MM.1S (cell line): ENCODE measurements at regions not wholly inside any gene's neighbourhood (a gene's known extent, or its start where the extent isn't known, plus 50 kb on each side); places are given as distances from the start of the nearest gene placed in this dataset.
"Not testable (repeated sequence)": the region's sequence is repeated elsewhere in the genome, so short reads cannot be mapped to it uniquely, and the experiment has no call there.

Experiments
- DNase-seq: peaks from one replicate; pipeline ENCODE4 v3.0.0-alpha.2; 2015
- H2AFZ ChIP-seq: fragments of 300-600 bp; sonication (generic); 2 replicates; pipeline ENCODE4 v1.6.0; 2016; ENCODE audit warnings: antibody characterized with exemption, low read length
- H3F3A ChIP-seq: fragments of 300-600 bp; sonication (generic); 2 replicates; pipeline ENCODE4 v1.6.1; 2016; ENCODE audit warnings: mild to moderate bottlenecking, antibody characterized with exemption, low read length, moderate library complexity, mixed read lengths; ENCODE audit not compliant: insufficient read depth
- H3K27ac ChIP-seq: fragments of 300-600 bp; sonication (generic); 2 replicates; pipeline ENCODE4 v1.5.1; 2016; ENCODE audit warnings: mild to moderate bottlenecking, low read length
- H3K27me3 ChIP-seq: fragments of 300-600 bp; sonication (generic); replicated peaks from 2 replicates; pipeline ENCODE4 v1.6.0; 2016; ENCODE audit warnings: low read length; ENCODE audit not compliant: insufficient read depth
- H3K36me3 ChIP-seq: fragments of 300-600 bp; sonication (generic); replicated peaks from 2 replicates; pipeline ENCODE4 v1.6.1; 2016; ENCODE audit warnings: mild to moderate bottlenecking, low read length, mixed read lengths; ENCODE audit not compliant: insufficient read depth
- H3K4me1 ChIP-seq: fragments of 300-600 bp; sonication (generic); 2 replicates; pipeline ENCODE4 v1.6.1; 2016; ENCODE audit warnings: low read length, mixed read lengths
- H3K4me2 ChIP-seq: fragments of 300-600 bp; sonication (generic); 2 replicates; pipeline ENCODE4 v1.6.0; 2016; ENCODE audit warnings: low read depth, low read length
- H3K4me3 ChIP-seq: fragments of 300-600 bp; sonication (generic); 2 replicates; pipeline ENCODE4 v1.5.1; 2016; ENCODE audit warnings: low read length, mixed read lengths
- H3K79me2 ChIP-seq: fragments of 300-600 bp; sonication (generic); 2 replicates; pipeline ENCODE4 v1.6.1; 2016; ENCODE audit warnings: mixed run types, low read length, mixed read lengths
- H3K9ac ChIP-seq: fragments of 300-600 bp; sonication (generic); 2 replicates; pipeline ENCODE4 v1.6.1; 2016; ENCODE audit warnings: low read length, mixed read lengths
- H3K9me2 ChIP-seq: fragments of 300-600 bp; sonication (generic); replicated peaks from 2 replicates; pipeline ENCODE4 v1.6.1; 2016; ENCODE audit warnings: mild to moderate bottlenecking, low read length, mixed read lengths; ENCODE audit not compliant: insufficient read depth
- H3K9me3 ChIP-seq: fragments of 300-600 bp; sonication (generic); replicated peaks from 2 replicates; pipeline ENCODE4 v1.6.1; 2016; ENCODE audit warnings: mild to moderate bottlenecking, low read length, mixed read lengths; ENCODE audit not compliant: insufficient read depth
- H4K20me1 ChIP-seq: fragments of 300-600 bp; sonication (generic); 2 replicates; pipeline ENCODE4 v1.6.1; 2016; ENCODE audit warnings: mild to moderate bottlenecking, low read length, moderate library complexity, mixed read lengths; ENCODE audit not compliant: insufficient read depth
- EZH2 ChIP-seq: fragments of 300-600 bp; sonication (generic); optimal IDR thresholded peaks from 2 replicates; pipeline ENCODE3; 2017; ENCODE audit warnings: low read depth, mild to moderate bottlenecking, antibody characterized with exemption, low read length, mixed read lengths
- EZH2phosphoT487 ChIP-seq: fragments of 300-600 bp; sonication (generic); IDR thresholded peaks from 2 replicates; pipeline ENCODE4 v1.6.1; 2018; ENCODE audit warnings: antibody characterized with exemption, low read length
- TF ChIP-seq, protein P1 (sequence below): fragments of 300-600 bp; sonication (generic); IDR thresholded peaks from 2 replicates; pipeline ENCODE4 v1.5.1; 2016; ENCODE audit warnings: antibody characterized with exemption, low read length, mixed read lengths

DNA sequence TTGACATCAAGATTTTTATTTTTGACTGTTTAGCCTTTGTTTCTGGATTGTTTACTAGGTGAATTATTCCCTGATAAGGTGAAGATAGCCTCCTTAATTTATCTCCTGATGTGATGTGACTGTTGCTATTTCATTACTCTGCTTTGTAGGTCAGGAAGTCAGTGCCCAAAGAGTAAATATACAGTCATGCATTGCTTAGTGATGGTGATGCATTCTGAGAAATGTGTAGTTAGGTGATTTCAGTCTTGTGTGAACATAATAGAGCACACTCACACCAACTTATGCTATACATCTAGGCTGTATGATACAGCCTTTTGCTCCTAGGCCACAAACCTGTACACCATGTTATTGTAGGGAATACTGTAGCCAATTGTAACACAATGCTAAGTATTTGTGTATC is 102.4 kb upstream of the THUMPD2 start:
- Histone ChIP-seq H3K9ac (no peak overlapping the region), H3K36me3 (no peaks in the 10 kb centered on the region), H3K9me3 (no peaks in the 10 kb centered on the region), H3K27ac (no peak overlapping the region), H3K4me2 (no peak overlapping the region), H2AFZ (no peak overlapping the region), H4K20me1 (no peaks in the 10 kb centered on the region), H3K9me2 (no peaks in the 10 kb centered on the region), H3K79me2 (no peaks in the 10 kb centered on the region), H3K4me1 (no peaks in the 10 kb centered on the region), H3K27me3 (no peaks in the 10 kb centered on the region), H3F3A (no peaks in the 10 kb centered on the region), H3K4me3 (no peak overlapping the region)
- DNase-seq, result no peak
- TF ChIP-seq EZH2, result no peak
- no peak for TF ChIP-seq EZH2phosphoT487
- TF ChIP-seq, protein P1, sequence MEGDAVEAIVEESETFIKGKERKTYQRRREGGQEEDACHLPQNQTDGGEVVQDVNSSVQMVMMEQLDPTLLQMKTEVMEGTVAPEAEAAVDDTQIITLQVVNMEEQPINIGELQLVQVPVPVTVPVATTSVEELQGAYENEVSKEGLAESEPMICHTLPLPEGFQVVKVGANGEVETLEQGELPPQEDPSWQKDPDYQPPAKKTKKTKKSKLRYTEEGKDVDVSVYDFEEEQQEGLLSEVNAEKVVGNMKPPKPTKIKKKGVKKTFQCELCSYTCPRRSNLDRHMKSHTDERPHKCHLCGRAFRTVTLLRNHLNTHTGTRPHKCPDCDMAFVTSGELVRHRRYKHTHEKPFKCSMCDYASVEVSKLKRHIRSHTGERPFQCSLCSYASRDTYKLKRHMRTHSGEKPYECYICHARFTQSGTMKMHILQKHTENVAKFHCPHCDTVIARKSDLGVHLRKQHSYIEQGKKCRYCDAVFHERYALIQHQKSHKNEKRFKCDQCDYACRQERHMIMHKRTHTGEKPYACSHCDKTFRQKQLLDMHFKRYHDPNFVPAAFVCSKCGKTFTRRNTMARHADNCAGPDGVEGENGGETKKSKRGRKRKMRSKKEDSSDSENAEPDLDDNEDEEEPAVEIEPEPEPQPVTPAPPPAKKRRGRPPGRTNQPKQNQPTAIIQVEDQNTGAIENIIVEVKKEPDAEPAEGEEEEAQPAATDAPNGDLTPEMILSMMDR, result no peak

DNA sequence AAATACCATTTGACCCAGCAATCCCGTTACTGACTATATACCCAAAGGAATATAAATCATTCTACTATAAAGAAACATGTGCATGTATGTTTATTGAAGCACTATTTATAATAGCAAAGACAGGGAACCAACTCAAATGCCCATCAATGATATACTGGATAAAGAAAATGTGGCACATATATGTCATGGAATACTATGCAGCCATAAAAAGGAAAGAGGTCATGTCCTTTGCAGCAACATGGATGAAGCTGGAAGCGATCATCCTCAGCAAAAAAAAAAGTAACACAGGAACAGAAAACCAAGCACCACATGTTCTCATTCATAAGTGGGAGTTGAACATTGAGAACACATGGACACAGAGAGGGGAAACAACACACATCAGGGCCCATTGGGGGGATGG is 99.9 kb upstream of the THUMPD2 start:
- H3K9ac ChIP-seq, H3K27me3 ChIP-seq, H3K27ac ChIP-seq, DNase-seq, H3K4me2 ChIP-seq, H3K9me3 ChIP-seq, H3K4me3 ChIP-seq, H3K9me2 ChIP-seq, H4K20me1 ChIP-seq, H2AFZ ChIP-seq, H3F3A ChIP-seq, H3K4me1 ChIP-seq, H3K79me2 ChIP-seq, H3K36me3 ChIP-seq: not testable (repeated sequence)

DNA sequence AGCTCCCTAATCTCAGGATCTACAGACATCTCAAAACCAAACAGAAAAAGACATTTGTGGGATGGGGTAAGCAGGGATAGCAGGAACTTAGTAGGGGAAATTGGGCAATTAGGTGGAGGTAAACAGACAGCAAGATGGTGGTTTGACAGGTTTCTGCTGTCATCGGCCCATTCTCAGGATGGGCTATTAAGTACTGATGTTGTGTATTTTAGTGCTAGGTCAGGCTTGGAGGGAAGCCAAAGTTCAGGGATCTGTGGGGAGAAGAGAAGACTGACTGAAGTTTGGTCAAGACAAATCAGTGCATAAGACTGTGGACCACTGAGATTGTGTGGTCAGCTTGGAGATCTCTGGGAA is 96.8 kb upstream of the THUMPD2 start:
- H3K27me3 ChIP-seq, result no peaks in the 10 kb centered on the region
- no peaks in the 10 kb centered on the region for H3K36me3 ChIP-seq
- H4K20me1 ChIP-seq, result no peaks in the 10 kb centered on the region
- H3K79me2 ChIP-seq, result no peaks in the 10 kb centered on the region
- H3K9ac ChIP-seq, result no peak overlapping the region
- H2AFZ ChIP-seq, result no peak overlapping the region
- no peak overlapping the region for H3K4me3 ChIP-seq
- no peak overlapping the region for H3K4me2 ChIP-seq
- H3K9me2 ChIP-seq, result no peaks in the 10 kb centered on the region
- H3K9me3 ChIP-seq, result no peaks in the 10 kb centered on the region
- TF ChIP-seq, protein P1, result no peak
- TF ChIP-seq EZH2phosphoT487 (no peak), EZH2 (no peak)
- H3K27ac ChIP-seq, result no peak overlapping the region
- H3K4me1 ChIP-seq, result no peaks in the 10 kb centered on the region
- no peak for DNase-seq
- H3F3A ChIP-seq, result no peaks in the 10 kb centered on the region

GRCh38 chr2:39875182-39875913 is 96.3 kb upstream of the THUMPD2 start:
- no peaks in the 10 kb centered on the region for H3K79me2 ChIP-seq
- no peak for DNase-seq
- no peaks in the 10 kb centered on the region for H3K36me3 ChIP-seq
- H3K4me2 ChIP-seq, result no peak overlapping the region
- no peaks in the 10 kb centered on the region for H3K27me3 ChIP-seq
- H4K20me1 ChIP-seq, result no peaks in the 10 kb centered on the region
- H3K4me3 ChIP-seq, result no peak overlapping the region
- H3K9me2 ChIP-seq, result no peaks in the 10 kb centered on the region
- TF ChIP-seq EZH2, result no peak
- no peak for TF ChIP-seq EZH2phosphoT487
- TF ChIP-seq, protein P1, result no peak
- no peaks in the 10 kb centered on the region for H3K4me1 ChIP-seq
- H3K9me3 ChIP-seq, result no peaks in the 10 kb centered on the region
- no peak overlapping the region for H3K9ac ChIP-seq
- no peak overlapping the region for H2AFZ ChIP-seq
- no peak overlapping the region for H3K27ac ChIP-seq
- no peaks in the 10 kb centered on the region for H3F3A ChIP-seq
